ENCODE measurements at regions not wholly inside any gene's neighbourhood (a gene's known extent, or its start where the extent isn't known, plus 50 kb on each side); places are given as distances from the start of the nearest gene placed in this dataset.
"Not testable (repeated sequence)": the region's sequence is repeated elsewhere in the genome, so short reads cannot be mapped to it uniquely, and the experiment has no call there.

GRCh38 chr7:81211934-81212320, 293.1 kb upstream of the SEMA3C start:
- DNase-seq: no peak

- no peak for DNase-seq
Observed at GRCh38 chr7:81211204-81211933, 292.5 kb upstream of the SEMA3C start.

GRCh38 chr7:81210137-81211064, 291.6 kb upstream of the SEMA3C start:
- no peak for DNase-seq

- DNase-seq: no peak
Observed at GRCh38 chr7:81209059-81209458, 290.2 kb upstream of the SEMA3C start.

- no peak for DNase-seq
Observed at GRCh38 chr7:81207801-81208200, 288.9 kb upstream of the SEMA3C start.

- DNase-seq: no peak
Observed at GRCh38 chr7:81206667-81207360, 288.0 kb upstream of the SEMA3C start.

GRCh38 chr7:81206217-81206616, 287.4 kb upstream of the SEMA3C start:
- no peak for DNase-seq

- DNase-seq: no peak
Observed at GRCh38 chr7:81201188-81201587, 282.3 kb upstream of the SEMA3C start.

- no peak for DNase-seq
Observed at GRCh38 chr7:81198766-81199165, 279.9 kb upstream of the SEMA3C start.

- DNase-seq: no peak
Observed at GRCh38 chr7:81197266-81197665, 278.4 kb upstream of the SEMA3C start.

GRCh38 chr7:81195033-81195432, 276.2 kb upstream of the SEMA3C start:
- no peak for DNase-seq

GRCh38 chr7:81190997-81191768, 272.3 kb upstream of the SEMA3C start:
- DNase-seq: no peak

- no peak for DNase-seq
Observed at GRCh38 chr7:81187753-81188152, 268.9 kb upstream of the SEMA3C start.

GRCh38 chr7:81186691-81187090, 267.8 kb upstream of the SEMA3C start:
- no peak for DNase-seq

GRCh38 chr7:81185072-81185471, 266.2 kb upstream of the SEMA3C start:
- DNase-seq: no peak

- no peak for DNase-seq
Observed at GRCh38 chr7:81183326-81183725, 264.5 kb upstream of the SEMA3C start.

- DNase-seq: not testable (repeated sequence)
Observed at GRCh38 chr7:81182056-81182455, 263.2 kb upstream of the SEMA3C start.

GRCh38 chr7:81181066-81181465, 262.2 kb upstream of the SEMA3C start:
- DNase-seq: no peak

GRCh38 chr7:81180573-81180972, 261.7 kb upstream of the SEMA3C start:
- no peak for DNase-seq

GRCh38 chr7:81175275-81175940, 256.6 kb upstream of the SEMA3C start:
- no peak for DNase-seq

GRCh38 chr7:81173766-81174281, 255.0 kb upstream of the SEMA3C start:
- no peak for DNase-seq

GRCh38 chr7:81170291-81170690, 251.4 kb upstream of the SEMA3C start:
- DNase-seq: no peak
